PFSK-1 (cell line): ENCODE measurements at regions not wholly inside any gene's neighbourhood (a gene's known extent, or its start where the extent isn't known, plus 50 kb on each side); places are given as distances from the start of the nearest gene placed in this dataset.

Source experiments
- FOXP2 ChIP-seq: optimal IDR thresholded peaks from 2 replicates; pipeline ENCODE3; 2011; ENCODE audit warnings: borderline replicate concordance, control low read depth, inconsistent platforms; ENCODE audit not compliant: insufficient read depth; ENCODE audit errors: extremely low read length, extremely low read depth
- POLR2AphosphoS5 ChIP-seq: IDR thresholded peaks from 2 replicates; pipeline ENCODE4 v1.6.1; 2012; ENCODE audit warnings: low read depth, mild to moderate bottlenecking, control low read depth, low read length, moderate library complexity
- SIN3A ChIP-seq: IDR thresholded peaks from 2 replicates; pipeline ENCODE4 v1.6.1; 2012; ENCODE audit warnings: mild to moderate bottlenecking, low read length, moderate library complexity, borderline replicate concordance; ENCODE audit not compliant: insufficient read depth
- TAF1 ChIP-seq: IDR thresholded peaks from 2 replicates; pipeline ENCODE4 v1.6.1; 2012; ENCODE audit warnings: low read length, control low read depth, borderline replicate concordance; ENCODE audit not compliant: insufficient read depth
- TF ChIP-seq, protein P1 (sequence below), 2 experiments: IDR thresholded peaks; 2 replicates each; pipeline versions ENCODE4 v1.6.1 to v1.8.0; 2011 to 2012; ENCODE audit warnings: low read depth in 2 of 2, low read length in 2 of 2, control low read depth in 1 of 2, inconsistent platforms in 1 of 2, mild to moderate bottlenecking in 1 of 2, moderate library complexity in 1 of 2; ENCODE audit not compliant: insufficient read depth in 1 of 2

DNA sequence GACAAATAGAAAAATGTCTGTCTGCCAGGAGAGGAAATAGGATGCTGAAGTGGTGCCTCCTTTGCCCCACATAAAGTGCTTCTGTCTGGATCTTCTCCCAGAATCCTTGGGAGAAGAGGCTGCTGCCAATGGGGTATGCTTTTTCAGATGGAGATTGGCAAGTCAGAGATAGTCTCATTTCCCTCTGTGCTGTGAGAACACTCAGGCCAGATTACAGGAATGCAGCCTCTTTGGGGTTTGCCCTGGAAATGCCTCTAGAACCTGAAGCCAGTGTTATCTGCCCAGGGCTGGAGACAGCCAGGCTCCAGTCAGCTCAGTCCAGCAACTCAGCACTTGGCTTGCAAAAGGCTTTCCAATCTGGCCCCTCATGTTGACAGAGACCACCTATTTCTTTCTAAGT, 119.1 kb upstream of the PHYHIPL start:
- TF ChIP-seq SIN3A (no peak), TAF1 (no peak), POLR2AphosphoS5 (no peak), FOXP2 (no peak)
- TF ChIP-seq, protein P1, sequence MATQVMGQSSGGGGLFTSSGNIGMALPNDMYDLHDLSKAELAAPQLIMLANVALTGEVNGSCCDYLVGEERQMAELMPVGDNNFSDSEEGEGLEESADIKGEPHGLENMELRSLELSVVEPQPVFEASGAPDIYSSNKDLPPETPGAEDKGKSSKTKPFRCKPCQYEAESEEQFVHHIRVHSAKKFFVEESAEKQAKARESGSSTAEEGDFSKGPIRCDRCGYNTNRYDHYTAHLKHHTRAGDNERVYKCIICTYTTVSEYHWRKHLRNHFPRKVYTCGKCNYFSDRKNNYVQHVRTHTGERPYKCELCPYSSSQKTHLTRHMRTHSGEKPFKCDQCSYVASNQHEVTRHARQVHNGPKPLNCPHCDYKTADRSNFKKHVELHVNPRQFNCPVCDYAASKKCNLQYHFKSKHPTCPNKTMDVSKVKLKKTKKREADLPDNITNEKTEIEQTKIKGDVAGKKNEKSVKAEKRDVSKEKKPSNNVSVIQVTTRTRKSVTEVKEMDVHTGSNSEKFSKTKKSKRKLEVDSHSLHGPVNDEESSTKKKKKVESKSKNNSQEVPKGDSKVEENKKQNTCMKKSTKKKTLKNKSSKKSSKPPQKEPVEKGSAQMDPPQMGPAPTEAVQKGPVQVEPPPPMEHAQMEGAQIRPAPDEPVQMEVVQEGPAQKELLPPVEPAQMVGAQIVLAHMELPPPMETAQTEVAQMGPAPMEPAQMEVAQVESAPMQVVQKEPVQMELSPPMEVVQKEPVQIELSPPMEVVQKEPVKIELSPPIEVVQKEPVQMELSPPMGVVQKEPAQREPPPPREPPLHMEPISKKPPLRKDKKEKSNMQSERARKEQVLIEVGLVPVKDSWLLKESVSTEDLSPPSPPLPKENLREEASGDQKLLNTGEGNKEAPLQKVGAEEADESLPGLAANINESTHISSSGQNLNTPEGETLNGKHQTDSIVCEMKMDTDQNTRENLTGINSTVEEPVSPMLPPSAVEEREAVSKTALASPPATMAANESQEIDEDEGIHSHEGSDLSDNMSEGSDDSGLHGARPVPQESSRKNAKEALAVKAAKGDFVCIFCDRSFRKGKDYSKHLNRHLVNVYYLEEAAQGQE (IDR thresholded peaks at IDR 0.05; ENCODE audit: insufficient read depth in 1 of 2, low read depth in 2 of 2, low read length in 2 of 2) = no peak
